Erythroblast (primary cell): ENCODE measurements at regions not wholly inside any gene's neighbourhood (a gene's known extent, or its start where the extent isn't known, plus 50 kb on each side); places are given as distances from the start of the nearest gene placed in this dataset.

Source experiments
- GATA1 ChIP-seq: IDR thresholded peaks from 2 replicates; pipeline ENCODE4 v1.6.1; 2011; ENCODE audit warnings: low read depth, mild to moderate bottlenecking, control low read depth, low read length, moderate library complexity
- POLR2A ChIP-seq: IDR thresholded peaks from 2 replicates; pipeline ENCODE4 v1.6.1; 2011; ENCODE audit warnings: mild to moderate bottlenecking, low read length

DNA sequence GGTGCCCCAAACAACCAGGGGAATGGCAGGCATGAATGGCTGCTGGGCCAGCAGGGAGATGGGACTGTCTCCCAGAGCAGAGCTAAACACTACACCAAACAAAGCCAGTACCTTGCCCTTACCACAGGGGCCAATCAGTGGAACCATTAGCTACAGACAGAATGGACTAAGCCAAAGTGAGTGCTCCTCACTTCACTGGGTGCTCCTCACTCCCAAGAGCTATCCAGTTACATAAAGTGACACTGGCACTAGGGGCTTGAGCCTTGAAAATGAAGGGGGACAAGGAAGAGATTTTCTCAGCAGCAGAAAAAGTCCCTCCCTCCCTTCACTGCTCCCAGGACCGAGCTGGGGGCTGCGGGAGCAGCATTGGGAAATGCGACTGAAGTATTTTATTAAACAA is 110.9 kb upstream of the SHB start:
- TF ChIP-seq POLR2A, result no peak
- no peak for TF ChIP-seq GATA1
